Erythroblast (primary cell): ENCODE measurements at regions not wholly inside any gene's neighbourhood (a gene's known extent, or its start where the extent isn't known, plus 50 kb on each side); places are given as distances from the start of the nearest gene placed in this dataset.

Experiments used
- GATA1 ChIP-seq: IDR thresholded peaks from 2 replicates; pipeline ENCODE4 v1.6.1; 2011; ENCODE audit warnings: low read depth, mild to moderate bottlenecking, control low read depth, low read length, moderate library complexity
- POLR2A ChIP-seq: IDR thresholded peaks from 2 replicates; pipeline ENCODE4 v1.6.1; 2011; ENCODE audit warnings: mild to moderate bottlenecking, low read length

GRCh38 chr5:29148581-29148980, 2044.9 kb upstream of the CDH6 start:
- TF ChIP-seq POLR2A = no peak
- TF ChIP-seq GATA1 = no peak
